WTC11 (cell line): ENCODE measurements at regions not wholly inside any gene's neighbourhood (a gene's known extent, or its start where the extent isn't known, plus 50 kb on each side); places are given as distances from the start of the nearest gene placed in this dataset.

ENCODE experiments used
- ATAC-seq: fragments of 200-7000 bp; cut with Tn5 transposase; 2 replicates; pipeline ENCODE4 v1.10.0; 2021; ENCODE audit warnings: mild to moderate bottlenecking, moderate library complexity
- CTCF ChIA-PET: fragments of 300-600 bp; sonication (Branson Sonifier 250); formaldehyde crosslinking; loops from one replicate; lab custom pipeline; 2021; ENCODE audit warnings: antibody characterized with exemption; lab: Charles Lee
- POLR2A ChIA-PET: fragments of 350-600 bp; sonication (Branson Sonifier 250); formaldehyde crosslinking; loops from one replicate; lab custom pipeline; 2021; ENCODE audit warnings: antibody characterized with exemption; lab: Charles Lee
- DNase-seq: peaks from one replicate; pipeline ENCODE4 v3.0.0; 2021; ENCODE audit warnings: low spot score
- H3K27ac Mint-ChIP-seq: 2 replicates; pipeline ENCODE4 v1.8.0; 2021; ENCODE audit warnings: mixed read lengths
- H3K27me3 Mint-ChIP-seq: 2 replicates; pipeline ENCODE4 v1.8.0; 2021; ENCODE audit warnings: low read depth, mild to moderate bottlenecking, moderate library complexity, mixed read lengths
- H3K36me3 Mint-ChIP-seq: 2 replicates; pipeline ENCODE4 v1.8.0; 2021; ENCODE audit warnings: mixed read lengths
- H3K4me1 Mint-ChIP-seq: 2 replicates; pipeline ENCODE4 v1.8.0; 2022; ENCODE audit warnings: mixed read lengths
- H3K4me3 Mint-ChIP-seq: 2 replicates; pipeline ENCODE4 v1.8.0; 2021; ENCODE audit warnings: mild to moderate bottlenecking, moderate library complexity, mixed read lengths
- H3K9me3 Mint-ChIP-seq: 2 replicates; pipeline ENCODE4 v1.8.0; 2021; ENCODE audit warnings: mixed read lengths
- ATF1 ChIP-seq: sonication (generic); formaldehyde crosslinking; IDR thresholded peaks from 2 replicates; pipeline ENCODE4 v1.8.1; 2023; ENCODE audit warnings: mild to moderate bottlenecking, moderate library complexity, missing genetic modification reagents
- CREM ChIP-seq: sonication (generic); formaldehyde crosslinking; IDR thresholded peaks from 2 replicates; pipeline ENCODE4 v1.8.1; 2022; ENCODE audit warnings: mild to moderate bottlenecking, missing genetic modification reagents, moderate library complexity
- CTCF ChIP-seq: fragments of 200-600 bp; IDR thresholded peaks from 2 replicates; pipeline ENCODE4 v1.8.0; 2022; ENCODE audit warnings: antibody characterized with exemption
- ERG ChIP-seq: fragments of 250-450 bp; sonication (Bioruptor Pico); IDR thresholded peaks from 2 replicates; pipeline ENCODE4 v1.8.0; 2021; ENCODE audit warnings: mild to moderate bottlenecking
- ETV6 ChIP-seq: sonication (generic); formaldehyde crosslinking; IDR thresholded peaks from 2 replicates; pipeline ENCODE4 v1.8.1; 2022; ENCODE audit warnings: mild to moderate bottlenecking, missing genetic modification reagents
- HMGXB4 ChIP-seq: sonication (generic); formaldehyde crosslinking; IDR thresholded peaks from 2 replicates; pipeline ENCODE4 v1.8.1; 2023; ENCODE audit warnings: mild to moderate bottlenecking, moderate library complexity, missing genetic modification reagents
- JUN ChIP-seq: sonication (generic); formaldehyde crosslinking; IDR thresholded peaks from 2 replicates; pipeline ENCODE4 v1.8.0; 2023; ENCODE audit warnings: mild to moderate bottlenecking, missing genetic modification reagents
- KAT7 ChIP-seq: sonication (generic); formaldehyde crosslinking; IDR thresholded peaks from 2 replicates; pipeline ENCODE4 v1.8.1; 2023; ENCODE audit warnings: missing genetic modification reagents, mild to moderate bottlenecking, borderline replicate concordance
- NFATC4 ChIP-seq: fragments of 250-450 bp; sonication (Bioruptor Pico); IDR thresholded peaks from 2 replicates; pipeline ENCODE4 v1.9.0; 2021; ENCODE audit warnings: mild to moderate bottlenecking
- NR2C2 ChIP-seq: sonication (generic); formaldehyde crosslinking; IDR thresholded peaks from 2 replicates; pipeline ENCODE4 v1.8.0; 2022; ENCODE audit warnings: mild to moderate bottlenecking, missing genetic modification reagents
- PREB ChIP-seq: sonication (generic); formaldehyde crosslinking; IDR thresholded peaks from 2 replicates; pipeline ENCODE4 v1.8.1; 2022; ENCODE audit warnings: mild to moderate bottlenecking, missing genetic modification reagents, moderate library complexity, borderline replicate concordance
- RELA ChIP-seq: sonication (generic); formaldehyde crosslinking; IDR thresholded peaks from 2 replicates; pipeline ENCODE4 v1.8.1; 2022; ENCODE audit warnings: missing genetic modification reagents, mild to moderate bottlenecking, borderline replicate concordance
- SMAD4 ChIP-seq: sonication (generic); formaldehyde crosslinking; IDR thresholded peaks from 2 replicates; pipeline ENCODE4 v1.8.0; 2022; ENCODE audit warnings: mild to moderate bottlenecking, missing genetic modification reagents
- SOX15 ChIP-seq: fragments of 250-450 bp; sonication (Bioruptor Pico); IDR thresholded peaks from 2 replicates; pipeline ENCODE4 v1.9.0; 2021; ENCODE audit warnings: mild to moderate bottlenecking
- SP1 ChIP-seq: sonication (generic); formaldehyde crosslinking; conservative IDR thresholded peaks from 2 replicates; pipeline ENCODE4 v1.8.1; 2022; ENCODE audit warnings: missing genetic modification reagents
- TP53 ChIP-seq: sonication (generic); formaldehyde crosslinking; IDR thresholded peaks from 2 replicates; pipeline ENCODE4 v1.8.1; 2023; ENCODE audit warnings: mild to moderate bottlenecking, missing genetic modification reagents
- USF2 ChIP-seq: sonication (generic); formaldehyde crosslinking; IDR thresholded peaks from 2 replicates; pipeline ENCODE4 v1.8.1; 2023; ENCODE audit warnings: mild to moderate bottlenecking, missing genetic modification reagents, moderate library complexity
- ZMAT4 ChIP-seq: fragments of 250-450 bp; sonication (Bioruptor Pico); IDR thresholded peaks from 2 replicates; pipeline ENCODE4 v1.9.0; 2021; ENCODE audit warnings: mild to moderate bottlenecking
- ZNF317 ChIP-seq: sonication (generic); formaldehyde crosslinking; IDR thresholded peaks from 2 replicates; pipeline ENCODE4 v1.8.1; 2023; ENCODE audit warnings: low read depth, mild to moderate bottlenecking, moderate library complexity, missing genetic modification reagents, borderline replicate concordance
- ZNF423 ChIP-seq: fragments of 250-450 bp; sonication (Bioruptor Pico); IDR thresholded peaks from 2 replicates; pipeline ENCODE4 v2.1.2; 2022; ENCODE audit warnings: mild to moderate bottlenecking, moderate library complexity
- ZNF671 ChIP-seq: fragments of 250-450 bp; sonication (Bioruptor Pico); IDR thresholded peaks from 2 replicates; pipeline ENCODE4 v1.8.0; 2021; ENCODE audit warnings: mild to moderate bottlenecking
- TF ChIP-seq, protein P1 (sequence below): sonication (generic); formaldehyde crosslinking; IDR thresholded peaks from 2 replicates; pipeline ENCODE4 v1.8.0; 2023; ENCODE audit warnings: missing genetic modification reagents
- TF ChIP-seq, protein P2 (sequence below): sonication (generic); formaldehyde crosslinking; IDR thresholded peaks from 2 replicates; pipeline ENCODE4 v1.8.0; 2023; ENCODE audit warnings: missing genetic modification reagents, mild to moderate bottlenecking, borderline replicate concordance

GRCh38 chrX:38900719-38901118 lies 99.5 kb downstream of the MID1IP1 start (continued):
- TF ChIP-seq ZMAT4 (CRISPR knock-in tag): no peak
- TF ChIP-seq, protein P1, sequence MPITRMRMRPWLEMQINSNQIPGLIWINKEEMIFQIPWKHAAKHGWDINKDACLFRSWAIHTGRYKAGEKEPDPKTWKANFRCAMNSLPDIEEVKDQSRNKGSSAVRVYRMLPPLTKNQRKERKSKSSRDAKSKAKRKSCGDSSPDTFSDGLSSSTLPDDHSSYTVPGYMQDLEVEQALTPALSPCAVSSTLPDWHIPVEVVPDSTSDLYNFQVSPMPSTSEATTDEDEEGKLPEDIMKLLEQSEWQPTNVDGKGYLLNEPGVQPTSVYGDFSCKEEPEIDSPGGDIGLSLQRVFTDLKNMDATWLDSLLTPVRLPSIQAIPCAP (CRISPR knock-in tag): no peak
- no peak for TF ChIP-seq ETV6 (CRISPR knock-in tag)
- no peak for TF ChIP-seq ATF1 (CRISPR knock-in tag)
- no peak for TF ChIP-seq TP53 (CRISPR knock-in tag)
- TF ChIP-seq KAT7 (CRISPR knock-in tag): no peak
- no peak for TF ChIP-seq NFATC4 (CRISPR knock-in tag)
- no peak for TF ChIP-seq HMGXB4 (CRISPR knock-in tag)
- TF ChIP-seq PREB (CRISPR knock-in tag): no peak
- no peak for TF ChIP-seq NR2C2 (CRISPR knock-in tag)
- TF ChIP-seq ZNF423 (CRISPR knock-in tag): no peak

- Mint-ChIP-seq H3K27ac (no peak overlapping the region), H3K36me3 (no peaks in the 10 kb centered on the region), H3K4me1 (peaks cover 31% of the 10 kb centered on the region), H3K9me3 (no peaks in the 10 kb centered on the region), H3K4me3 (no peak overlapping the region), H3K27me3 (no peaks in the 10 kb centered on the region)
- no peak; the same call in 1 of the 2 replicates for ATAC-seq
- ChIA-PET POLR2A (no interaction called here), CTCF (no interaction called here)
- DNase-seq: peak; percentile 8
- TF ChIP-seq USF2 (CRISPR knock-in tag) (no peak), KAT7 (CRISPR knock-in tag) (no peak), JUN (no peak), ZNF317 (no peak), SMAD4 (CRISPR knock-in tag) (no peak), SOX15 (CRISPR knock-in tag) (no peak), CREM (no peak), SP1 (no peak), ERG (CRISPR knock-in tag) (no peak), HMGXB4 (CRISPR knock-in tag) (no peak), CTCF (no peak), RELA (CRISPR knock-in tag) (no peak), ZNF671 (no peak)
- TF ChIP-seq, protein P2, sequence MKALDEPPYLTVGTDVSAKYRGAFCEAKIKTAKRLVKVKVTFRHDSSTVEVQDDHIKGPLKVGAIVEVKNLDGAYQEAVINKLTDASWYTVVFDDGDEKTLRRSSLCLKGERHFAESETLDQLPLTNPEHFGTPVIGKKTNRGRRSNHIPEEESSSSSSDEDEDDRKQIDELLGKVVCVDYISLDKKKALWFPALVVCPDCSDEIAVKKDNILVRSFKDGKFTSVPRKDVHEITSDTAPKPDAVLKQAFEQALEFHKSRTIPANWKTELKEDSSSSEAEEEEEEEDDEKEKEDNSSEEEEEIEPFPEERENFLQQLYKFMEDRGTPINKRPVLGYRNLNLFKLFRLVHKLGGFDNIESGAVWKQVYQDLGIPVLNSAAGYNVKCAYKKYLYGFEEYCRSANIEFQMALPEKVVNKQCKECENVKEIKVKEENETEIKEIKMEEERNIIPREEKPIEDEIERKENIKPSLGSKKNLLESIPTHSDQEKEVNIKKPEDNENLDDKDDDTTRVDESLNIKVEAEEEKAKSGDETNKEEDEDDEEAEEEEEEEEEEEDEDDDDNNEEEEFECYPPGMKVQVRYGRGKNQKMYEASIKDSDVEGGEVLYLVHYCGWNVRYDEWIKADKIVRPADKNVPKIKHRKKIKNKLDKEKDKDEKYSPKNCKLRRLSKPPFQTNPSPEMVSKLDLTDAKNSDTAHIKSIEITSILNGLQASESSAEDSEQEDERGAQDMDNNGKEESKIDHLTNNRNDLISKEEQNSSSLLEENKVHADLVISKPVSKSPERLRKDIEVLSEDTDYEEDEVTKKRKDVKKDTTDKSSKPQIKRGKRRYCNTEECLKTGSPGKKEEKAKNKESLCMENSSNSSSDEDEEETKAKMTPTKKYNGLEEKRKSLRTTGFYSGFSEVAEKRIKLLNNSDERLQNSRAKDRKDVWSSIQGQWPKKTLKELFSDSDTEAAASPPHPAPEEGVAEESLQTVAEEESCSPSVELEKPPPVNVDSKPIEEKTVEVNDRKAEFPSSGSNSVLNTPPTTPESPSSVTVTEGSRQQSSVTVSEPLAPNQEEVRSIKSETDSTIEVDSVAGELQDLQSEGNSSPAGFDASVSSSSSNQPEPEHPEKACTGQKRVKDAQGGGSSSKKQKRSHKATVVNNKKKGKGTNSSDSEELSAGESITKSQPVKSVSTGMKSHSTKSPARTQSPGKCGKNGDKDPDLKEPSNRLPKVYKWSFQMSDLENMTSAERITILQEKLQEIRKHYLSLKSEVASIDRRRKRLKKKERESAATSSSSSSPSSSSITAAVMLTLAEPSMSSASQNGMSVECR (CRISPR knock-in tag): no peak
These were observed 101.8 kb downstream of the MID1IP1 start for GRCh38 chrX:38902972-38903492.
